OCI-LY7 (cell line): ENCODE measurements at regions not wholly inside any gene's neighbourhood (a gene's known extent, or its start where the extent isn't known, plus 50 kb on each side); places are given as distances from the start of the nearest gene placed in this dataset.

Experiments used
- CTCF ChIP-seq: fragments of 200-600 bp; sonication (generic); conservative IDR thresholded peaks from 2 replicates; pipeline ENCODE4 v1.5.1; 2014; ENCODE audit warnings: mild to moderate bottlenecking, antibody characterized with exemption, low read length, moderate library complexity, mixed read lengths
- EZH2phosphoT487 ChIP-seq: fragments of 200-600 bp; sonication (generic); IDR thresholded peaks from 2 replicates; pipeline ENCODE4 v1.6.1; 2018; ENCODE audit warnings: low read depth, borderline replicate concordance, mild to moderate bottlenecking, mixed run types, antibody characterized with exemption, low read length, moderate library complexity, mixed read lengths

DNA sequence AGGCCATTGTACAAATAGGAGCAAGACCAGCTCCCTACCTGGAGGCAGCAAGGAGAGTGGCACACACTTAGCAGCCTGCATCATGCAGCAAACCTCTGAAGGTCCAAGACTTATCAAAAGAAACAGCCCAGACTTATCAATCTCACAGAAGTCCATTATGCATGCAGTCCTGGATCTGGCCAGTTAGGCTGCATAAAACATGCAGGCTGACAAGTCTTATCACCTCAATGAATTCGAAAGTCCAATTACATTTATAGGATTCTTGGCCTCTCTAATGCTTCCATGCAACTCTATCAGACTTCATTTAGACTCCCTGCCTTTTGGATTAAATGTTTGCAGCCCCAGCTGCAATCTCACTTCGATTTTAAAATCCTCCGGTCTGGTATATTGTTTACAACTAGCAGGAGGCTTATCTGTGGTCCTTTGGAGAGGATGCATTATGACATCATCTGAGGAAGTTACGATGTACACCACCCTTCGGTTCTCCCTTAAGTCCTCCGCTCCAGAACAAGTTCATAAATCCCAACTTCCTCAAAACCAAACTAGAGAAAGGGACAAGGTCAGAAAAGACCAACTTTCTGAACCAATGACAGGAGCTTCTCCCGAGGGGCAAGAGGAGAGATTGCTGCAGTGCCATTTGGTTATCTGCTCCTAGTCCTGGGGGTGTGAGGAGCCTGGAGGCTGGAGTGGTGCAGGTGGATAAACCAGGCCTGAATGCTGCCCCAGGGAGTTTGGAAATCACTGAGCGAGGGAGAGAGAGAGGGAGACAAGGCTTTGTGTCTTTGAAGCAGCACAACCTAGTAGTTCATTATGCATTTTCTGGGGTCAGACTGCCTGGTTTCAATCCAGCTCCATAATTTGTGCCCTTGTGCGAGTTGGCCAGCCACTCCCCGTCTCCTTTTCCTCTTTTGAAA lies 313.9 kb downstream of the TLE1 start:
- TF ChIP-seq CTCF (no peak), EZH2phosphoT487 (no peak)
